Calu3 (cell line): ENCODE measurements at regions not wholly inside any gene's neighbourhood (a gene's known extent, or its start where the extent isn't known, plus 50 kb on each side); places are given as distances from the start of the nearest gene placed in this dataset.

Experiments used
- BruUV-seq: library from RNA; stranded (reverse); fragments of 400-500 nt; replicated peaks from 2 replicates; lab custom pipeline; 2021; lab: Mats Ljungman, UMichigan
- CTCF ChIA-PET: fragments of 300-600 bp; sonication (Branson Sonifier 250); formaldehyde crosslinking; loops from one replicate; lab custom pipeline; 2022; ENCODE audit warnings: antibody characterized with exemption; lab: Charles Lee
- DNase-seq: peaks from one replicate; pipeline ENCODE4 v3.0.0; 2022
- H3K27ac Mint-ChIP-seq: one replicate; pipeline ENCODE4 v1.8.0; 2022; ENCODE audit warnings: mixed read lengths; ENCODE audit not compliant: unreplicated experiment
- H3K27me3 Mint-ChIP-seq: one replicate; pipeline ENCODE4 v1.8.0; 2022; ENCODE audit warnings: mixed read lengths; ENCODE audit not compliant: unreplicated experiment
- H3K36me3 Mint-ChIP-seq: one replicate; pipeline ENCODE4 v1.8.0; 2022; ENCODE audit warnings: mild to moderate bottlenecking, moderate library complexity, mixed read lengths; ENCODE audit not compliant: insufficient read depth, unreplicated experiment
- H3K4me1 Mint-ChIP-seq: one replicate; pipeline ENCODE4 v1.8.0; 2022; ENCODE audit warnings: mild to moderate bottlenecking, low read depth, mixed read lengths; ENCODE audit not compliant: unreplicated experiment
- H3K4me3 Mint-ChIP-seq: one replicate; pipeline ENCODE4 v1.8.0; 2022; ENCODE audit warnings: mild to moderate bottlenecking, low read depth, moderate library complexity, mixed read lengths; ENCODE audit not compliant: unreplicated experiment
- H3K9me3 Mint-ChIP-seq: one replicate; pipeline ENCODE4 v1.8.0; 2022; ENCODE audit warnings: low read depth, mixed read lengths; ENCODE audit not compliant: unreplicated experiment
- intact Hi-C: fragments of 100-400 bp; cut with micrococcal nuclease; formaldehyde crosslinking; loops from one replicate; pipeline ENCODE4 v1.10.0; 2022; ENCODE audit not compliant: unreplicated experiment
- TF ChIP-seq, protein P1 (sequence below): fragments of 200-600 bp; IDR thresholded peaks from one replicate; pipeline ENCODE4 v1.8.0; 2022; ENCODE audit warnings: antibody characterized with exemption; ENCODE audit not compliant: unreplicated experiment

DNA sequence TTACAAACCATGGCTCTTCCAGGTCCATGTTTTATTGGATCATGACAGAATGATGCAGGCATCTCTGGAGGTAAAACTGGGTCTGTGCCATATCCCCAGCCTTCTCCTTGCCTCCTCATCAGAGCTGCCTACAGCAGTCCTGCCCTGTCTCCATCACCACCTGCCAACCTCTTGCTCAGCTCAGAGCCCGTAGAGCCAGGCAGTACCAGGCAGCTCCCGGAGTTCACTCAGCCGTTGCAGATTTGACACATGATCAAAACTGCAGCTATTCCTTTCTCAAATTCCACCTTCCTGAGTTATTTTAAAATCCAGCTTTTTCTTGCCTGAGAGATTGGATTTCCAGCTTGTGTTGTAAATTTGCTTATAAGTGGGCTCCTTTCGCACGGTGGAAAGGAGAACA, 218.2 kb upstream of the CELF4 start:
- DNase-seq, result no peak
- no peaks in the 10 kb centered on the region for H3K27me3 Mint-ChIP-seq
- CTCF ChIA-PET, result no interaction called here
- no peak overlapping the region for H3K4me3 Mint-ChIP-seq
- BruUV-seq, result no TSS peak
- no peak overlapping the region for H3K27ac Mint-ChIP-seq
- H3K9me3 Mint-ChIP-seq, result no peaks in the 10 kb centered on the region
- no peaks in the 10 kb centered on the region for H3K36me3 Mint-ChIP-seq
- TF ChIP-seq, protein P1, sequence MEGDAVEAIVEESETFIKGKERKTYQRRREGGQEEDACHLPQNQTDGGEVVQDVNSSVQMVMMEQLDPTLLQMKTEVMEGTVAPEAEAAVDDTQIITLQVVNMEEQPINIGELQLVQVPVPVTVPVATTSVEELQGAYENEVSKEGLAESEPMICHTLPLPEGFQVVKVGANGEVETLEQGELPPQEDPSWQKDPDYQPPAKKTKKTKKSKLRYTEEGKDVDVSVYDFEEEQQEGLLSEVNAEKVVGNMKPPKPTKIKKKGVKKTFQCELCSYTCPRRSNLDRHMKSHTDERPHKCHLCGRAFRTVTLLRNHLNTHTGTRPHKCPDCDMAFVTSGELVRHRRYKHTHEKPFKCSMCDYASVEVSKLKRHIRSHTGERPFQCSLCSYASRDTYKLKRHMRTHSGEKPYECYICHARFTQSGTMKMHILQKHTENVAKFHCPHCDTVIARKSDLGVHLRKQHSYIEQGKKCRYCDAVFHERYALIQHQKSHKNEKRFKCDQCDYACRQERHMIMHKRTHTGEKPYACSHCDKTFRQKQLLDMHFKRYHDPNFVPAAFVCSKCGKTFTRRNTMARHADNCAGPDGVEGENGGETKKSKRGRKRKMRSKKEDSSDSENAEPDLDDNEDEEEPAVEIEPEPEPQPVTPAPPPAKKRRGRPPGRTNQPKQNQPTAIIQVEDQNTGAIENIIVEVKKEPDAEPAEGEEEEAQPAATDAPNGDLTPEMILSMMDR, result no peak
- H3K4me1 Mint-ChIP-seq, result no peaks in the 10 kb centered on the region
- intact Hi-C loops, result no loop called here

DNA sequence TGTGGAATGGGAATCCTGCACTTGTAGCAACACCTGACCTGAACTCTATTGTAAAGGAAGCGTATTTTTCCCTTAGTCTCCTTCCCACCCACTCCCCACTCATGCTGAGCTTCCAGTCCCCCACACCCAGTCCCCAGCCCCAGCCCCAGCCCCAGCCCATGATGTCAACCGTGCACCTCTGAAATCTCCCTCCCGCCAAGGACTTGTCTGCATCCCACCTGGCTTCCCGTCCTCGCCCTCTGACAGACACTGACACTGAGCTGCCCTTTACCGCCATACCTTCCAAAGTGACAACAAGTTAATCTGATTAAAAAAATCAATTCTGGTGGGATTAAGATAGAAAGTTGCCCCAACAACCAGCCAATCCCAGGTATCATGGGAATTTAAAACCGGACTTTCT, 213.6 kb upstream of the CELF4 start:
- no peak overlapping the region for H3K27ac Mint-ChIP-seq
- H3K27me3 Mint-ChIP-seq, result peaks cover 25% of the 10 kb centered on the region
- no peaks in the 10 kb centered on the region for H3K36me3 Mint-ChIP-seq
- DNase-seq, result no peak
- CTCF ChIA-PET, result interaction anchor here (0.6 to 1.5 kb wide), 3 partner anchors 16 to 1792 kb away, joined by 3 to 5 read pairs (median 3); no protein-coding TSS in a partner anchor
- no TSS peak for BruUV-seq
- TF ChIP-seq, protein P1, result no peak
- peaks cover 3% of the 10 kb centered on the region for H3K9me3 Mint-ChIP-seq
- H3K4me3 Mint-ChIP-seq, result no peak overlapping the region
- H3K4me1 Mint-ChIP-seq, result no peaks in the 10 kb centered on the region
- intact Hi-C loops, result loop anchor here (5.0 kb wide), 1 partner anchor 648 kb away; no protein-coding TSS in a partner anchor

DNA sequence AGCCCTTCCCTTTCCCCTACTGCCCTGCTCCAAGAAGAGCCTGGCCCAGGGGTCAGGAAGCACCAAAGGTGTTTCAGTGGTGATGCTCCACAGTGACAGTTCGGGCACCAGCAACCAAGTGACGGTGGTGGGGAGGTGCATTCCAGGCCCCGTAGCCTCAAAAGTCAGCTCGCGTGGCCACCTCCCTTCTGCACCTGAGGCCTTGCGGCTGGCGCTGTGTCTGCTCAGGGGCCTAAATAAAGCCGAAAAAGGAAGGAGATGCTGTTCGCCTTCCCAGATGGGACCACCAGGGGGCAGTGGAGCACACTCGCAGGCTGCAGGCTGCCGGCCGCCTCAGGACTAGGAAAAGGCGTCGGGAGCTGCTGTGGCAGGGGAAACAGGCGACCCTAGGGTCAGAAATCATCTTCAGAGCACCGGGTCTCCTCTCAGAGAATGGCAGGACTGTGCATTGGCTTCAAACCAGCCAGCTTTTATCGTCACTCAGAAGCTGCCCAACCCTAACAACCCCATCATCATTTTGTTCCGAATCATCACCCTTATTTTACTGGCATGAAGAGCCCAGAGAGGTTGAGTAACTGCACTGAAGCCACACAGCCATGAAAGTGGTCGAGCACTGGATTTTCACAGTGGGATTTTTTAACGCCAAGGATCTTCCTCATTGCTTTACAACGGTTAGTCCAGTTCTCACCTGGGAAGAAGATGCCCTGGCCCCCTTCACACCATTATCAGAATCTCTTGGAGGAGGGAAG, 213.0 kb upstream of the CELF4 start:
- peak; percentile 83 for DNase-seq
- no peaks in the 10 kb centered on the region for H3K36me3 Mint-ChIP-seq
- no TSS peak for BruUV-seq
- TF ChIP-seq, protein P1, result peak; percentile 78
- no peak overlapping the region for H3K27ac Mint-ChIP-seq
- peaks cover 25% of the 10 kb centered on the region for H3K27me3 Mint-ChIP-seq
- H3K4me3 Mint-ChIP-seq, result no peak overlapping the region
- peaks cover 3% of the 10 kb centered on the region for H3K9me3 Mint-ChIP-seq
- CTCF ChIA-PET, result interaction anchor here (1.5 kb wide), 1 partner anchor 1793 kb away, joined by 3 read pairs; no protein-coding TSS in a partner anchor
- intact Hi-C loops, result loop anchor here (5.0 kb wide), 1 partner anchor 649 kb away; no protein-coding TSS in a partner anchor
- no peaks in the 10 kb centered on the region for H3K4me1 Mint-ChIP-seq

DNA sequence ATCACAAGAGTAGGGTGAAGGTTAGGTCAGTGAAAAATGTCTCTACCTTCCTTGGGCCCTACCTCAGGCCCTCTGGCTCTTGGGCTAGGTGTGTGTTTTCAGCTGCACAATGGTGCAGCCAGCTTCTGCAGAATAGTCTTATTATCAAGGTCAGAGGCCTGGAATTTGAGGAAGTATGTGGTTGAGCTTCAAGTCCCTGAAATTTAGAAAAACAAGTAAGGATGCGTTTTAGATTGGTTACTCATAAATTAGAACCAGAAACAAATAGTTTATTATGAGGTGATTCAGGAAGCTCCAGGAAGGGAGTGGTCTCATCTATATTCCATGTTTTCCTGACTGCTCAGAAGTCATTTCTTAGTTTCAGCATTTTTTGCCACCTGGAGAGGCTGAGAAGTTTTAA, 204.2 kb upstream of the CELF4 start:
- H3K36me3 Mint-ChIP-seq, result no peaks in the 10 kb centered on the region
- DNase-seq, result no peak
- BruUV-seq, result no TSS peak
- CTCF ChIA-PET, result no interaction called here
- H3K4me3 Mint-ChIP-seq, result no peak overlapping the region
- H3K27ac Mint-ChIP-seq, result no peak overlapping the region
- H3K4me1 Mint-ChIP-seq, result no peaks in the 10 kb centered on the region
- TF ChIP-seq, protein P1, result no peak
- intact Hi-C loops, result no loop called here
- peaks cover 32% of the 10 kb centered on the region for H3K27me3 Mint-ChIP-seq
- H3K9me3 Mint-ChIP-seq, result peaks cover 7% of the 10 kb centered on the region
